GM23338 (cell line): ENCODE measurements at regions not wholly inside any gene's neighbourhood (a gene's known extent, or its start where the extent isn't known, plus 50 kb on each side); places are given as distances from the start of the nearest gene placed in this dataset.

ENCODE experiments used
- ATAC-seq: fragments of 200-7000 bp; cut with Tn5 transposase; 3 replicates; pipeline ENCODE4 v1.9.1; 2020
- DNase-seq: peaks from one replicate; pipeline ENCODE4 v3.0.0-alpha.2; 2015; ENCODE audit warnings: low spot score
- H2AFZ ChIP-seq: fragments of 200-600 bp; sonication (generic); 2 replicates; pipeline ENCODE4 v1.8.0; 2016; ENCODE audit warnings: antibody characterized with exemption, mild to moderate bottlenecking, moderate library complexity
- H3F3A ChIP-seq: fragments of 200-600 bp; sonication (generic); replicated peaks from 2 replicates; pipeline ENCODE4 v1.8.0; 2017; ENCODE audit warnings: antibody characterized with exemption, mixed run types, low read depth
- H3K27ac ChIP-seq: fragments of 200-600 bp; sonication (generic); 2 replicates; pipeline ENCODE4 v1.6.1; 2016; ENCODE audit warnings: low read depth
- H3K27me3 ChIP-seq: fragments of 200-600 bp; sonication (generic); 2 replicates; pipeline ENCODE4 v1.8.0; 2016; ENCODE audit warnings: mild to moderate bottlenecking, mixed run types, moderate library complexity; ENCODE audit not compliant: insufficient read depth
- H3K36me3 ChIP-seq: fragments of 200-600 bp; sonication (generic); 2 replicates; pipeline ENCODE4 v1.8.0; 2016; ENCODE audit warnings: mild to moderate bottlenecking; ENCODE audit not compliant: insufficient read depth
- H3K4me1 ChIP-seq: fragments of 200-600 bp; sonication (generic); 2 replicates; pipeline ENCODE4 v1.8.0; 2016; ENCODE audit warnings: mild to moderate bottlenecking, moderate library complexity; ENCODE audit not compliant: insufficient read depth
- H3K4me2 ChIP-seq: fragments of 200-600 bp; sonication (generic); 2 replicates; pipeline ENCODE4 v1.7.1; 2017; ENCODE audit warnings: mixed run types
- H3K4me3 ChIP-seq: fragments of 200-600 bp; sonication (generic); 2 replicates; pipeline ENCODE4 v1.6.1; 2016; ENCODE audit warnings: mixed run types
- H3K79me2 ChIP-seq: fragments of 200-600 bp; sonication (generic); replicated peaks from 2 replicates; pipeline ENCODE4 v1.8.0; 2017; ENCODE audit warnings: mild to moderate bottlenecking; ENCODE audit not compliant: insufficient read depth
- H3K9me2 ChIP-seq: fragments of 200-600 bp; sonication (generic); 2 replicates; pipeline ENCODE4 v1.8.0; 2017; ENCODE audit not compliant: insufficient read depth
- H4K20me1 ChIP-seq: fragments of 200-600 bp; sonication (generic); replicated peaks from 2 replicates; pipeline ENCODE4 v1.8.0; 2017; ENCODE audit warnings: mild to moderate bottlenecking; ENCODE audit not compliant: insufficient read depth
- H3K27ac Mint-ChIP-seq: 2 replicates; pipeline ENCODE4 v1.8.0; 2020; ENCODE audit warnings: inconsistent platforms, mild to moderate bottlenecking, moderate library complexity, mixed read lengths
- H3K27me3 Mint-ChIP-seq: 3 replicates; pipeline ENCODE4 v1.8.0; 2022; ENCODE audit warnings: low read depth, mild to moderate bottlenecking, moderate library complexity, mixed read lengths, inconsistent platforms; ENCODE audit not compliant: insufficient read depth, poor library complexity
- H3K36me3 Mint-ChIP-seq: 3 replicates; pipeline ENCODE4 v1.8.0; 2021; ENCODE audit warnings: low read depth, mild to moderate bottlenecking, inconsistent platforms, moderate library complexity, mixed read lengths
- H3K4me1 Mint-ChIP-seq: 3 replicates; pipeline ENCODE4 v1.8.0; 2020; ENCODE audit warnings: mild to moderate bottlenecking, inconsistent platforms, mixed read lengths
- H3K4me3 Mint-ChIP-seq: 3 replicates; pipeline ENCODE4 v1.8.0; 2021; ENCODE audit warnings: moderate library complexity, mild to moderate bottlenecking, inconsistent platforms, mixed read lengths
- H3K9me3 Mint-ChIP-seq: 3 replicates; pipeline ENCODE4 v1.8.0; 2020; ENCODE audit warnings: moderate library complexity, mild to moderate bottlenecking, inconsistent platforms, mixed read lengths
- CREB1 ChIP-seq: fragments of 250-450 bp; sonication (Bioruptor Pico); IDR thresholded peaks from 2 replicates; pipeline ENCODE4 v1.5.0; 2020; ENCODE audit warnings: low read depth, mild to moderate bottlenecking, moderate library complexity
- EZH2phosphoT487 ChIP-seq: fragments of 200-600 bp; sonication (generic); IDR thresholded peaks from one replicate; pipeline ENCODE4 v1.8.1; 2018; ENCODE audit warnings: antibody characterized with exemption; ENCODE audit not compliant: unreplicated experiment
- JUNB ChIP-seq: IDR thresholded peaks from one replicate; pipeline ENCODE4 v1.6.1; 2016; ENCODE audit warnings: antibody characterized with exemption; ENCODE audit not compliant: unreplicated experiment
- POLR2AphosphoS5 ChIP-seq: IDR thresholded peaks from 2 replicates; pipeline ENCODE4 v1.6.1; 2016; ENCODE audit warnings: antibody characterized with exemption, low read depth
- STAT1 ChIP-seq: IDR thresholded peaks from one replicate; pipeline ENCODE4 v1.6.1; 2016; ENCODE audit warnings: antibody characterized with exemption; ENCODE audit not compliant: unreplicated experiment
- ZNF114 ChIP-seq: fragments of 250-450 bp; sonication (Bioruptor Pico); IDR thresholded peaks from 2 replicates; pipeline ENCODE4 v1.5.0; 2020; ENCODE audit warnings: mild to moderate bottlenecking, moderate library complexity
- ZNF331 ChIP-seq: fragments of 250-450 bp; sonication (Bioruptor Pico); IDR thresholded peaks from 2 replicates; pipeline ENCODE4 v1.5.0; 2020; ENCODE audit warnings: low read depth, mild to moderate bottlenecking, moderate library complexity
- TF ChIP-seq, protein P1 (sequence below): IDR thresholded peaks from one replicate; pipeline ENCODE4 v1.6.1; 2018; ENCODE audit warnings: antibody characterized with exemption; ENCODE audit not compliant: unreplicated experiment
- TF ChIP-seq, protein P2 (sequence below), 2 experiments: fragments of 200-600 bp in 1 of 2; sonication (generic) in 1 of 2; conservative IDR thresholded peaks; 2 replicates each; pipeline versions ENCODE4 v1.5.1 to v1.6.1; 2016 to 2017; ENCODE audit warnings: antibody characterized with exemption in 2 of 2, low read depth in 2 of 2, mild to moderate bottlenecking in 2 of 2, moderate library complexity in 1 of 2
- TF ChIP-seq, protein P3 (sequence below): fragments of 250-450 bp; sonication (Bioruptor Pico); IDR thresholded peaks from 2 replicates; pipeline ENCODE4 v1.5.0; 2020; ENCODE audit warnings: mild to moderate bottlenecking, moderate library complexity
- TF ChIP-seq, protein P4 (sequence below): IDR thresholded peaks from 2 replicates; pipeline ENCODE4 v1.6.1; 2016; ENCODE audit warnings: antibody characterized with exemption

DNA sequence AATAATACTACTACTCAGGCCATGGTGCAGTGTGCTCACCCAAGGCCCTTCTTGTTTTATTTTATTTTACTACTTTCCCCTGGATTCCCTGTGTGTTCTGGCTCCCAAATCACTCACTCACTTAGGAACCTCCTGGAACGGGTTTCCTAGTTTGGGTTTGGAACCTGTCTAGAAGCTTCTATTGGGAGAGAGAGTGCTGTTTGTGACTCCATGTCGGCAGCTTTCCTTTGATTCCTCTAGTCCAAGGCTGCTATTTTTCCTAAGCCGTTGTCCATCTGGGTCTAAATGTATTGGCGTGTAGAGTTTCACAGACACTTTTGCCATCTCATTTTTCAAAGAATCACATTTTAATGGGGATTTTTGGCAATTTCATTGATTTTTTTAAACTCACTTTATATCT is 70.8 kb downstream of the FOXA2 start (continued):
- TF ChIP-seq, protein P1, sequence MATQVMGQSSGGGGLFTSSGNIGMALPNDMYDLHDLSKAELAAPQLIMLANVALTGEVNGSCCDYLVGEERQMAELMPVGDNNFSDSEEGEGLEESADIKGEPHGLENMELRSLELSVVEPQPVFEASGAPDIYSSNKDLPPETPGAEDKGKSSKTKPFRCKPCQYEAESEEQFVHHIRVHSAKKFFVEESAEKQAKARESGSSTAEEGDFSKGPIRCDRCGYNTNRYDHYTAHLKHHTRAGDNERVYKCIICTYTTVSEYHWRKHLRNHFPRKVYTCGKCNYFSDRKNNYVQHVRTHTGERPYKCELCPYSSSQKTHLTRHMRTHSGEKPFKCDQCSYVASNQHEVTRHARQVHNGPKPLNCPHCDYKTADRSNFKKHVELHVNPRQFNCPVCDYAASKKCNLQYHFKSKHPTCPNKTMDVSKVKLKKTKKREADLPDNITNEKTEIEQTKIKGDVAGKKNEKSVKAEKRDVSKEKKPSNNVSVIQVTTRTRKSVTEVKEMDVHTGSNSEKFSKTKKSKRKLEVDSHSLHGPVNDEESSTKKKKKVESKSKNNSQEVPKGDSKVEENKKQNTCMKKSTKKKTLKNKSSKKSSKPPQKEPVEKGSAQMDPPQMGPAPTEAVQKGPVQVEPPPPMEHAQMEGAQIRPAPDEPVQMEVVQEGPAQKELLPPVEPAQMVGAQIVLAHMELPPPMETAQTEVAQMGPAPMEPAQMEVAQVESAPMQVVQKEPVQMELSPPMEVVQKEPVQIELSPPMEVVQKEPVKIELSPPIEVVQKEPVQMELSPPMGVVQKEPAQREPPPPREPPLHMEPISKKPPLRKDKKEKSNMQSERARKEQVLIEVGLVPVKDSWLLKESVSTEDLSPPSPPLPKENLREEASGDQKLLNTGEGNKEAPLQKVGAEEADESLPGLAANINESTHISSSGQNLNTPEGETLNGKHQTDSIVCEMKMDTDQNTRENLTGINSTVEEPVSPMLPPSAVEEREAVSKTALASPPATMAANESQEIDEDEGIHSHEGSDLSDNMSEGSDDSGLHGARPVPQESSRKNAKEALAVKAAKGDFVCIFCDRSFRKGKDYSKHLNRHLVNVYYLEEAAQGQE: no peak

DNA sequence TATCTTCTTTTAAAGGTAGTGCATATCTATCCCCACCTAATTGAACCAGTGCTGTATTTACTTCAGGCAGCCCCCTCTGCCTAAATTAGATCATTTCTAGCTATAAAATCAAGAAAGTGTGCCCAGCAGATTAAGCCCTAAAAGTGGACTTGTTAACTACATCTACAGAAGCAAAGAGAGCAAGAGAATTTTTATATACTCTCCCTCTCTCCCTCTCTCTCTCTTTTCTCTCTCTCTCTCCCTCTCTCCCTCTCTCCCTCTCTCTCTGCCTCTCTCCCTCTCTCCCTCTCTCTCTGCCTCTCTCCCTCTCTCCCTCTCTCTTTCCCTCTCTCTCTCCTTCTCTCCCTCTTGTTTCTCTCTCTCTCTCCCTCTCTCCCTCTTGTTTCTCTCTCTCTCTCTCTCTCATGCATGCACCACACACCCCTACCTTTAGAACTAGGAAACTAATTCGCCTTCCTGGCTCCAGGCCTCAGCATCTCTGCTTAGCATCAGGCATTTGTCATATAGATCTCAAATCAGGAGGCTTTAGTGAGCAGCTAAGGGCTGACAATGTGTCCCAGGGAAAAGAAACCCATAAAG is 71.4 kb downstream of the FOXA2 start:
- Histone ChIP-seq H3K79me2 (no peaks in the 10 kb centered on the region), H3F3A (no peaks in the 10 kb centered on the region), H3K27ac (no peak overlapping the region), H4K20me1 (no peaks in the 10 kb centered on the region), H2AFZ (peak overlapping the region; percentile 69), H3K4me2 (no peak overlapping the region), H3K4me3 (no peak overlapping the region), H3K9me2 (peaks cover 6% of the 10 kb centered on the region; the same call in 1 of the 2 replicates), H3K4me1 (peaks cover 8% of the 10 kb centered on the region; the same call in 1 of the 2 replicates), H3K36me3 (no peaks in the 10 kb centered on the region), H3K27me3 (no peaks in the 10 kb centered on the region)
- ATAC-seq (no peak), DNase-seq (no peak)
- Mint-ChIP-seq H3K4me3 (no peak overlapping the region), H3K9me3 (no peaks in the 10 kb centered on the region), H3K36me3 (no peaks in the 10 kb centered on the region), H3K27me3 (no peaks in the 10 kb centered on the region), H3K4me1 (peaks cover 11% of the 10 kb centered on the region), H3K27ac (no peak overlapping the region)
- TF ChIP-seq, protein P2, sequence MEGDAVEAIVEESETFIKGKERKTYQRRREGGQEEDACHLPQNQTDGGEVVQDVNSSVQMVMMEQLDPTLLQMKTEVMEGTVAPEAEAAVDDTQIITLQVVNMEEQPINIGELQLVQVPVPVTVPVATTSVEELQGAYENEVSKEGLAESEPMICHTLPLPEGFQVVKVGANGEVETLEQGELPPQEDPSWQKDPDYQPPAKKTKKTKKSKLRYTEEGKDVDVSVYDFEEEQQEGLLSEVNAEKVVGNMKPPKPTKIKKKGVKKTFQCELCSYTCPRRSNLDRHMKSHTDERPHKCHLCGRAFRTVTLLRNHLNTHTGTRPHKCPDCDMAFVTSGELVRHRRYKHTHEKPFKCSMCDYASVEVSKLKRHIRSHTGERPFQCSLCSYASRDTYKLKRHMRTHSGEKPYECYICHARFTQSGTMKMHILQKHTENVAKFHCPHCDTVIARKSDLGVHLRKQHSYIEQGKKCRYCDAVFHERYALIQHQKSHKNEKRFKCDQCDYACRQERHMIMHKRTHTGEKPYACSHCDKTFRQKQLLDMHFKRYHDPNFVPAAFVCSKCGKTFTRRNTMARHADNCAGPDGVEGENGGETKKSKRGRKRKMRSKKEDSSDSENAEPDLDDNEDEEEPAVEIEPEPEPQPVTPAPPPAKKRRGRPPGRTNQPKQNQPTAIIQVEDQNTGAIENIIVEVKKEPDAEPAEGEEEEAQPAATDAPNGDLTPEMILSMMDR (conservative IDR thresholded peaks at IDR 0.05; ENCODE audit: low read depth in 2 of 2): no peak
- TF ChIP-seq, protein P3, sequence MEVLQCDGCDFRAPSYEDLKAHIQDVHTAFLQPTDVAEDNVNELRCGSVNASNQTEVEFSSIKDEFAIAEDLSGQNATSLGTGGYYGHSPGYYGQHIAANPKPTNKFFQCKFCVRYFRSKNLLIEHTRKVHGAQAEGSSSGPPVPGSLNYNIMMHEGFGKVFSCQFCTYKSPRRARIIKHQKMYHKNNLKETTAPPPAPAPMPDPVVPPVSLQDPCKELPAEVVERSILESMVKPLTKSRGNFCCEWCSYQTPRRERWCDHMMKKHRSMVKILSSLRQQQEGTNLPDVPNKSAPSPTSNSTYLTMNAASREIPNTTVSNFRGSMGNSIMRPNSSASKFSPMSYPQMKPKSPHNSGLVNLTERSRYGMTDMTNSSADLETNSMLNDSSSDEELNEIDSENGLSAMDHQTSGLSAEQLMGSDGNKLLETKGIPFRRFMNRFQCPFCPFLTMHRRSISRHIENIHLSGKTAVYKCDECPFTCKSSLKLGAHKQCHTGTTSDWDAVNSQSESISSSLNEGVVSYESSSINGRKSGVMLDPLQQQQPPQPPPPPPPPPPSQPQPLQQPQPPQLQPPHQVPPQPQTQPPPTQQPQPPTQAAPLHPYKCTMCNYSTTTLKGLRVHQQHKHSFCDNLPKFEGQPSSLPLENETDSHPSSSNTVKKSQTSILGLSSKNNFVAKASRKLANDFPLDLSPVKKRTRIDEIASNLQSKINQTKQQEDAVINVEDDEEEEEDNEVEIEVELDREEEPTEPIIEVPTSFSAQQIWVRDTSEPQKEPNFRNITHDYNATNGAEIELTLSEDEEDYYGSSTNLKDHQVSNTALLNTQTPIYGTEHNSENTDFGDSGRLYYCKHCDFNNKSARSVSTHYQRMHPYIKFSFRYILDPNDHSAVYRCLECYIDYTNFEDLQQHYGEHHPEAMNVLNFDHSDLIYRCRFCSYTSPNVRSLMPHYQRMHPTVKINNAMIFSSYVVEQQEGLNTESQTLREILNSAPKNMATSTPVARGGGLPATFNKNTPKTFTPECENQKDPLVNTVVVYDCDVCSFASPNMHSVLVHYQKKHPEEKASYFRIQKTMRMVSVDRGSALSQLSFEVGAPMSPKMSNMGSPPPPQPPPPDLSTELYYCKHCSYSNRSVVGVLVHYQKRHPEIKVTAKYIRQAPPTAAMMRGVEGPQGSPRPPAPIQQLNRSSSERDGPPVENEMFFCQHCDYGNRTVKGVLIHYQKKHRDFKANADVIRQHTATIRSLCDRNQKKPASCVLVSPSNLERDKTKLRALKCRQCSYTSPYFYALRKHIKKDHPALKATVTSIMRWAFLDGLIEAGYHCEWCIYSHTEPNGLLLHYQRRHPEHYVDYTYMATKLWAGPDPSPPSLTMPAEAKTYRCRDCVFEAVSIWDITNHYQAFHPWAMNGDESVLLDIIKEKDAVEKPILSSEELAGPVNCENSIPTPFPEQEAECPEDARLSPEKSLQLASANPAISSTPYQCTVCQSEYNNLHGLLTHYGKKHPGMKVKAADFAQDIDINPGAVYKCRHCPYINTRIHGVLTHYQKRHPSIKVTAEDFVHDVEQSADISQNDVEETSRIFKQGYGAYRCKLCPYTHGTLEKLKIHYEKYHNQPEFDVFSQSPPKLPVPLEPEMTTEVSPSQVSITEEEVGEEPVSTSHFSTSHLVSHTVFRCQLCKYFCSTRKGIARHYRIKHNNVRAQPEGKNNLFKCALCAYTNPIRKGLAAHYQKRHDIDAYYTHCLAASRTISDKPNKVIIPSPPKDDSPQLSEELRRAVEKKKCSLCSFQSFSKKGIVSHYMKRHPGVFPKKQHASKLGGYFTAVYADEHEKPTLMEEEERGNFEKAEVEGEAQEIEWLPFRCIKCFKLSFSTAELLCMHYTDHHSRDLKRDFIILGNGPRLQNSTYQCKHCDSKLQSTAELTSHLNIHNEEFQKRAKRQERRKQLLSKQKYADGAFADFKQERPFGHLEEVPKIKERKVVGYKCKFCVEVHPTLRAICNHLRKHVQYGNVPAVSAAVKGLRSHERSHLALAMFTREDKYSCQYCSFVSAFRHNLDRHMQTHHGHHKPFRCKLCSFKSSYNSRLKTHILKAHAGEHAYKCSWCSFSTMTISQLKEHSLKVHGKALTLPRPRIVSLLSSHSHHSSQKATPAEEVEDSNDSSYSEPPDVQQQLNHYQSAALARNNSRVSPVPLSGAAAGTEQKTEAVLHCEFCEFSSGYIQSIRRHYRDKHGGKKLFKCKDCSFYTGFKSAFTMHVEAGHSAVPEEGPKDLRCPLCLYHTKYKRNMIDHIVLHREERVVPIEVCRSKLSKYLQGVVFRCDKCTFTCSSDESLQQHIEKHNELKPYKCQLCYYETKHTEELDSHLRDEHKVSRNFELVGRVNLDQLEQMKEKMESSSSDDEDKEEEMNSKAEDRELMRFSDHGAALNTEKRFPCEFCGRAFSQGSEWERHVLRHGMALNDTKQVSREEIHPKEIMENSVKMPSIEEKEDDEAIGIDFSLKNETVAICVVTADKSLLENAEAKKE (CRISPR knock-in tag): no peak
- no peak for TF ChIP-seq STAT1
- no peak for TF ChIP-seq EZH2phosphoT487
- TF ChIP-seq, protein P4, sequence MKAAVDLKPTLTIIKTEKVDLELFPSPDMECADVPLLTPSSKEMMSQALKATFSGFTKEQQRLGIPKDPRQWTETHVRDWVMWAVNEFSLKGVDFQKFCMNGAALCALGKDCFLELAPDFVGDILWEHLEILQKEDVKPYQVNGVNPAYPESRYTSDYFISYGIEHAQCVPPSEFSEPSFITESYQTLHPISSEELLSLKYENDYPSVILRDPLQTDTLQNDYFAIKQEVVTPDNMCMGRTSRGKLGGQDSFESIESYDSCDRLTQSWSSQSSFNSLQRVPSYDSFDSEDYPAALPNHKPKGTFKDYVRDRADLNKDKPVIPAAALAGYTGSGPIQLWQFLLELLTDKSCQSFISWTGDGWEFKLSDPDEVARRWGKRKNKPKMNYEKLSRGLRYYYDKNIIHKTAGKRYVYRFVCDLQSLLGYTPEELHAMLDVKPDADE: no peak
- no peak for TF ChIP-seq POLR2AphosphoS5
- TF ChIP-seq CREB1 (CRISPR knock-in tag): no peak
- no peak for TF ChIP-seq ZNF331 (CRISPR knock-in tag)
- TF ChIP-seq JUNB: no peak
- TF ChIP-seq ZNF114: no peak
